T-helper 2 cell treated with Interferon-gamma antibody and Interleukin-4, amounts not matched to agents 5 μg/mL and 100 μg/mL, for 36 hours (primary cell): ENCODE measurements at regions not wholly inside any gene's neighbourhood (a gene's known extent, or its start where the extent isn't known, plus 50 kb on each side); places are given as distances from the start of the nearest gene placed in this dataset.
"Not testable (repeated sequence)": the region's sequence is repeated elsewhere in the genome, so short reads cannot be mapped to it uniquely, and the experiment has no call there.

Experiments used
- DNase-seq: peaks from one replicate; pipeline ENCODE4 v3.0.0; 2021; ENCODE audit warnings: low spot score
- H3K27ac Mint-ChIP-seq: one replicate; pipeline ENCODE4 v1.8.0; 2021; ENCODE audit warnings: mild to moderate bottlenecking, mixed read lengths
- H3K27me3 Mint-ChIP-seq: one replicate; pipeline ENCODE4 v1.8.0; 2021; ENCODE audit warnings: low read depth, mixed read lengths
- H3K36me3 Mint-ChIP-seq: one replicate; pipeline ENCODE4 v1.8.0; 2021; ENCODE audit warnings: low read depth, mixed read lengths
- H3K4me1 Mint-ChIP-seq: one replicate; pipeline ENCODE4 v1.8.0; 2021; ENCODE audit warnings: low read depth, mixed read lengths
- H3K4me3 Mint-ChIP-seq: one replicate; pipeline ENCODE4 v1.8.0; 2022; ENCODE audit warnings: mild to moderate bottlenecking, moderate library complexity, mixed read lengths
- H3K9me3 Mint-ChIP-seq: one replicate; pipeline ENCODE4 v1.8.0; 2021; ENCODE audit warnings: mixed read lengths

DNA sequence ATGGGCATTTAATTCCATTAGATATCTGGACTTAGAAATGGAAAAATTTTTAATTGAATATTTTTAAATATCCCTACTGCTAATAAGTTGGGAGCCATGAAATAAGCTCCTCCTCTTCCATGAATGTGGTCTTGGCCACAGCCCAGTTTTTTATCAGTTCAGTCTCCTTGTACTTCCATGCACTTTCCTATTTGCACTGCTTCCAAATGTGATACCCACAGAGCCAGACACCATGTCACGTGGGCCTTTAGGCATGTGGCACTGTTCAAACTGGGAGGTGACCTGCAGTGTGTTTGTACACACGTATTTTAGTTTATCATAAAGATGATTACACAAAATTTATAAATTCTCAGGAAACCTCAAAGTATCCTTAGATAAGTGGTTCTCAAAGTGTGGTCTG lies 80.1 kb upstream of the DGKG start:
- Mint-ChIP-seq H3K9me3 (no peaks in the 10 kb centered on the region), H3K27ac (no peak overlapping the region), H3K36me3 (no peaks in the 10 kb centered on the region), H3K4me3 (no peak overlapping the region), H3K4me1 (no peaks in the 10 kb centered on the region), H3K27me3 (peaks cover 2% of the 10 kb centered on the region)
- DNase-seq = no peak

DNA sequence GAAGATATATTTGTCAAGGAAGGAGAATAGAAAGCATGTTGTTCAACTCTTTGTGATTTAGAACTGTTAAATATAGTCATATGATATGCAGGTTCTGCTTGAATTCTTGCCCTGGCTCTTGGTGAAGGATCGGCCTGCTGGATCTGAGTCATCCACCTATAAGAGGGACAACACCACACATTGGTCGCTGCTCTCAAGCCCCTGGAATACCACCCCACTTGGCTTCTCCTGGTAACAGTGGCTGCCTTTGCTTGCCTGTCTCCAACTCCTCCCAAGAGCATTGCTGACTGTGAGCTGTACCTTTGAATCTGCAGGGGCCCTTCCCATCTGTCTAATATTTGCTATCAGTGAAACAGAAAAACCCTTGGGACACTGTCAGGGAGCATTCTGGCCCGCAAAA lies 78.9 kb upstream of the DGKG start:
- H3K36me3 Mint-ChIP-seq = no peaks in the 10 kb centered on the region
- no peak for DNase-seq
- peaks cover 2% of the 10 kb centered on the region for H3K27me3 Mint-ChIP-seq
- no peak overlapping the region for H3K27ac Mint-ChIP-seq
- no peaks in the 10 kb centered on the region for H3K4me1 Mint-ChIP-seq
- no peak overlapping the region for H3K4me3 Mint-ChIP-seq
- no peaks in the 10 kb centered on the region for H3K9me3 Mint-ChIP-seq

DNA sequence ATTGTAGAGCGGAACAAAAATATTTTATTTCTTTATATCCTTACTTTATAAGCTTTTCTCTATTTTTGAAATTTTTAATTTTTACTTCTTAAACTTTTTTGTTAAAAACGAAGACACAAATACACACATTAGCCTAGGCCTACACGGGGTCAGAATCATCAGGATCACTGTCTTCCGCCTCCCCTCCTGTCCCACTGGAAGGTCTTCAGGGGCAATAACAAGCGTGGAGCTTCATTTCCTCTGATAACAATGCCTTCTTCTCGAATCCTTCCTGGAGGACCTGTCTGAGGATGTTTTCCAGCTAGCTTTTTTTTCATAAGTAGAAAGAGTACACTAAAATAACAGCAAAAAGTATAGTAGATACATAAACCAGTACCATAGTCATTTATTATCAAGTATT lies 77.7 kb upstream of the DGKG start:
- no peaks in the 10 kb centered on the region for H3K9me3 Mint-ChIP-seq
- no peak overlapping the region for H3K27ac Mint-ChIP-seq
- H3K36me3 Mint-ChIP-seq = no peaks in the 10 kb centered on the region
- no peak for DNase-seq
- peaks cover 2% of the 10 kb centered on the region for H3K27me3 Mint-ChIP-seq
- H3K4me3 Mint-ChIP-seq = no peak overlapping the region
- H3K4me1 Mint-ChIP-seq = no peaks in the 10 kb centered on the region

DNA sequence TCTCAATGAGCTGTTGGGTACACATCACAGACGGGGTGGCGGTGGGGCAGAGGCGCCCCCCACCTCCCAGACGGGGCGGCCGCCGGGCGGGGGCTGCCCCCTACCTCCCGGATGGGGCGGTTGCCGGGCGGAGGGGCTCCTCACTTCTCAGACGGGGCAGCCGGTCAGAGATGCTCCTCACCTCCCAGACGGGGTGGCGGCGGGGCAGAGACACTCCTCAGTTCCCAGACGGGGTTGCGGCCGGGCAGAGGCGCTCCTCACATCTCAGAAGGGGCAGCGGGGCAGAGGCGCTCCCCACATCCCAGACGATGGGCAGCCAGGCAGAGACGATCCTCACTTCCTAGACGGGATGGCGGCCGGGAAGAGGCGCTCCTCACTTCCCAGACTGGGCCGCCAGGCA lies 73.3 kb upstream of the DGKG start:
- not testable (repeated sequence) for H3K4me1 Mint-ChIP-seq, H3K27ac Mint-ChIP-seq, H3K9me3 Mint-ChIP-seq, DNase-seq, H3K4me3 Mint-ChIP-seq, H3K27me3 Mint-ChIP-seq, H3K36me3 Mint-ChIP-seq

DNA sequence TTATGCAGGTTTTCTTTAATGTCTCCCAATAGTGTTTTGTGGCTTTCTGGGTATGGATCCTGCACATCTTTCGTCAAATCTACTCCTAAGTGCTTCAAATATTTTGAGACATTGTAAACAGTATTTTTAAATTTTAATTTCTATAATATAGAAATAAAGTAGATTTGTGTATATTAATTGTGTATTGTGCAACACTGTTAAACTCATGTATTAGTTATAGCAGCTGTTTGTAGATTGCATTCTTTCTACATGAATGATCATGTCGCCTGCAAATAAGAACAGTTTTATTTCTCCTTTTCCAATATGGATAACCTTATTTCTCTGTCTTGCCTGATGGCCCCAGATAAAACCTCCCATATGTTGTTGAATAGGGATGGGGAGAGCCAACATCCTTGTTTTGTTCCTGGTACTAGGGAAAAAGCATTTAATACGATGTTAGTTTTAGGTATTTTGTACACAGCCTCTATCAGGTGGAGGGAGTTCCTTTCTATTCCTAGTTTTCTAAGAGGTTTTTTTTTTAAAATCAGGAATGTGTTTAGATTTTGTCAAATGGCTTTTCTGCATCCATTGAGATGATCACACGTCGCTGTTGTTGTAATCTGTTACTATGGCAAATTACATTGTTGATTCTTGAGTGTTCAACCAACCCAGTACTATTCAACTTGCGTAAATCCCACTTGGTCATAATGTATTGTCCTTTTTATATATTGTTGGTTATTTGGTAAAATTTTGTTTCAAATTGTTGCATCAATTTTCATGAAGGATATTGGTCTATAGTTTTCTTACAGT lies 71.1 kb upstream of the DGKG start:
- no peak overlapping the region for H3K4me3 Mint-ChIP-seq
- H3K9me3 Mint-ChIP-seq = no peaks in the 10 kb centered on the region
- no peaks in the 10 kb centered on the region for H3K27me3 Mint-ChIP-seq

DNA sequence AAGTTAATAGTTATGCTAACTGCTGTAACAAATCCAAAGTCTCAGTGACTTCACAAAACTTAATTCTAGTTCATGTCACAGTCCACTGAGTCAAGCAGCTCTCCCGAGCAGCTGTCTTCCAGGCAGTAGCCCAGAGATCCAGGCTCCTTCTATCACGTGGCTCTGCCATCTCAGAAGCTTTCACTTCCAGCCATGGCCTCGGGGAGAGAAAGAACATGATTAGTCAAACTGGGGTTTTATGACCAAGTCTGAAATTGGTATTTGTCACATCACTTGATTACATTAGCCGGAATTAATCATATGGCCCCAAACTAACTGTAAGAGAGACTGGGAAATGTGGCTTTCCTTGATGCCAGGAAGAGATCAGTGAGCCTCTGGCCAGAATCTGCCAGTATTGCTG lies 70.2 kb upstream of the DGKG start:
- Mint-ChIP-seq H3K4me3 (no peak overlapping the region), H3K36me3 (no peaks in the 10 kb centered on the region), H3K27ac (no peak overlapping the region), H3K9me3 (no peaks in the 10 kb centered on the region), H3K4me1 (no peaks in the 10 kb centered on the region), H3K27me3 (no peaks in the 10 kb centered on the region)
- no peak for DNase-seq

More for the DNA sequence above, 71.1 kb upstream of the DGKG start:
- H3K4me1 Mint-ChIP-seq = no peaks in the 10 kb centered on the region
- DNase-seq = no peak
- H3K27ac Mint-ChIP-seq = no peak overlapping the region
- no peaks in the 10 kb centered on the region for H3K36me3 Mint-ChIP-seq

DNA sequence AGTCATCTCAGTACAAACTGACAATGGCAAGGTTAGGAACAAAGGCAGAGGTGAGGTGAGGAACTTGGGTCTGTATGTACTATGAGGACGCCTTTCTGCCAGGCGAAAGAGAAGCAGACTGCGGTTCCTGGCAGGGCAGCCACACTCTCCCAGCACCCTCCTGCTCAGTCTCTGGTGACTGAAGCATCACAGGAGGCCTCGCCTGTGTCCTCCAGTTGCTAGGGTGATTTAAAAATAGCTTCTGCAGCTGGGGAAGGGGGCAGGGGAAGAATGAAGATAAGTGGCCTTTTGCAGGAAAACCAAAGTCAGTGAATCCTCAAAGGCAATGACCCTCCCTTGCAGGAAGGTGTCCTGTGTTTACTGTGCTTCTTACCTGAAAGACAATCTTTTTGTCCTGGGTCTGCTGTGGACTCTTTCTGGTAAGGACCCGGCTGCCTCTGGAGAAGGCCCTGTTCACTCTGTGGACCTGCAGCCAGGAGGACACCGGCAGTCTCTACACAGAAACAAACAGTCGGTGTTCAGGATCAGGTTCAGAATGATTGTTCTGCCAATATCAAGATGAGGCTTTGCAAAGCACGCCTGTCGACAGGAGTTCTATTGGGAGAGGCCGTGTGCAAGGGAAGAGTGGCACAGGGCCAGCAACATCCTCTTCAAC lies 65.7 kb upstream of the DGKG start:
- Mint-ChIP-seq H3K4me3 (no peak overlapping the region), H3K4me1 (no peaks in the 10 kb centered on the region), H3K27me3 (peaks cover 3% of the 10 kb centered on the region), H3K36me3 (no peaks in the 10 kb centered on the region), H3K27ac (no peak overlapping the region), H3K9me3 (no peaks in the 10 kb centered on the region)
- DNase-seq = no peak

DNA sequence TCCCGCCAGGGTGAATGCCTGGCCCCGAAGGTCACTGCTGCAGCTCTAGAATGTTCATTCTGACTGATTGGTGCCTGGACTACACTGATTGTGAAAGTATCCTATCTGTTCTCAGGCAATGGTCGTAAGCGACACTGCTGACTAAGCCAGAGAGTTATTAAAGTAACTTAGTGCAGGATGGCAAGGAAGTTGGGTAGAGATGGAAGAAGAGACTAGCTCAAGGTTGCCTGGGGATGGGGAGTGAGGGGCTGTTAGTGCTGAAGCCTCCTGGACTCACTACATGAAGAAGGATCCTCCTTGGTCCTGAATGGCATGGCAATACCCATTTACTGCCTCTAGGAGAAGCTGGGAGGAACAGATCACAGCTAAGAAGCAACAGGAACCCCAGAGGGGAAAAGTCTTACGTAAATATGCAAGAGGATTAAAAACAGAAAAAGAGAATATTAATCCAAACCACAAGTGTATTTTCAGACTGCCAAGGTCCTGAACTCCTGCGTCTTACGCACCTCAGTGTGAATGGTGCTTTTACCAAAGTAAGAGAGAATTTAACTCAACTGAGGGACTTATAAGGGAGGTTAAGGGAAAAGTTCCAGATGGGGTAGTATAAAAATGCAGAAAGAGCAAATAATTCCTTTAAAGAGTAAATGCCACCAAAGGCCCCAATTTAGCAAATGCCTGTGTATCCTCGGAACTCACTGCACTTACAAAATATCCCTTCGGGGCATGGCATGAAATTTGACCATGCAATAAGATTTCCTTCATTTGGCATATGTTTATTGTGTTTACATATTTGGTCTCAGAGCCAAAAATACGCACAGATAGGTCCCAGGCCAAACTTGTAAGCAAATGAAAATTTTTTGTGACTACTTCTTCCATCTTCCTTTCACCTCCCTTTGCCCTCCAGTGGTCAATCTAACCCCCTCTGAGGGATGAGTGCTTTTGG lies 64.0 kb upstream of the DGKG start:
- H3K4me1 Mint-ChIP-seq = no peaks in the 10 kb centered on the region
- no peak for DNase-seq
- H3K36me3 Mint-ChIP-seq = no peaks in the 10 kb centered on the region
- no peak overlapping the region for H3K4me3 Mint-ChIP-seq
- H3K27ac Mint-ChIP-seq = no peak overlapping the region
- H3K9me3 Mint-ChIP-seq = no peaks in the 10 kb centered on the region
- peaks cover 6% of the 10 kb centered on the region for H3K27me3 Mint-ChIP-seq

DNA sequence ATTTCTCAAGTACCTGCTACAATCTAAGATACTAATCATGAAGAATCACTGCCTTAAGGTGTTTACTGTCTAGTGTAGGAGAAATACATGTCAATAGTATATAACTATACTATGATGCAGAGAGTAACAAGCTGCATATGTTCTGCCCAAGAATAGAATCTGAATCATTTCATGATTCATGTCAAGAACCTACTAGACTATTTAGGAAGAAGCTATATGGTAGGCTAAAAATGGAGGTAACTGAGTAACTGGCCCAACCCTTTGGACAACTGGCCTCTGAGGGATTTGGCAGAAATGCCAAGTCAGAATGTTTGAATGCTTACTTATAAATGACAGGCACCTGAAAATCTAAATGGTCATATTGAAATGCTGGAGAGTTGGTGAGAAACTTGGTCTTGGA lies 59.9 kb upstream of the DGKG start:
- no peaks in the 10 kb centered on the region for H3K36me3 Mint-ChIP-seq
- H3K4me3 Mint-ChIP-seq = no peak overlapping the region
- no peak for DNase-seq
- no peaks in the 10 kb centered on the region for H3K9me3 Mint-ChIP-seq
- no peaks in the 10 kb centered on the region for H3K4me1 Mint-ChIP-seq
- H3K27me3 Mint-ChIP-seq = peaks cover 8% of the 10 kb centered on the region
- no peak overlapping the region for H3K27ac Mint-ChIP-seq

DNA sequence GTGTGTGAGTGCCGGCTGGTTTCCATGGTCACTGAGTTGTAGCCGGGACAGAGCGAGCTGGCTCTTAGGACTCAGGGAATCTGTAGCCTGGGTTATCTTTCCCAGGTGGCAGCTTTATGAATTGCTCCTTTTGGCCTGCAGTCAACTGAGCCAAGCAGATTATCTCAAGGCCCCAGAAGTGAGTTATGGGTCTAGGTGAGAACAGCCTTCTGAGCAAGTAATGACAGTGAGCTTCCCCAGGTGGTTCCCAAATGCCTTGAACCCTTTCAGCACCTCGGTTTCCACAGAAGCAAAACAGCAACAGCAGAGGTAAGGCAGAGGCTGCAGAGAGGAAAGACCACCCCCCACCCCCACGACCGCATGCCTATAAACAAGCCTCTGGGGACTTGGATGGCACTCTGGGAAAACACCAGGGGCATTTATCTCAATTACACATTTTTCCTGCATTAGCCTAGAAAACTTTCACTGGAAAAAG lies 56.7 kb upstream of the DGKG start:
- H3K27me3 Mint-ChIP-seq = peaks cover 20% of the 10 kb centered on the region
- H3K27ac Mint-ChIP-seq = no peak overlapping the region
- H3K4me3 Mint-ChIP-seq = no peak overlapping the region
- no peaks in the 10 kb centered on the region for H3K9me3 Mint-ChIP-seq
- H3K36me3 Mint-ChIP-seq = no peaks in the 10 kb centered on the region
- no peak for DNase-seq
- peaks cover 5% of the 10 kb centered on the region for H3K4me1 Mint-ChIP-seq

DNA sequence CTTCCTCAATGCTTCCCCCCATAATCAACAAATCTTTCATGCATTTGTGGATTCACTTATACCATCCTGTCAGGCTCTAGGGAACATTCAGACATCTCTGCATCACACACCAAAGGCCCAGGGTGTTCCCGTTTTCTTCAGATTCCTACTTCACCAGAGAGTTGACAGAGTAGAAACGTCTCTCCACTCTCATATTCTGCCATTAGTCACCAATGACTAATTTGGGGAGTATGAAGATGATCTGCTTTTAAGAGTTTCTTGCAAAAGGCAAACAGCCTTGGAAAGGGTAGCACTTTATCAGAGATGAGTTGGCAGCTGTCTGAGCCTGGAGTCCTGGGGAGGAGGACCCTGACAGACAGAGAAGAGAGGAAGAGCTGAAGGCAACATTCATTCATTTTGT lies 55.8 kb upstream of the DGKG start:
- no peak overlapping the region for H3K27ac Mint-ChIP-seq
- H3K27me3 Mint-ChIP-seq = peaks cover 18% of the 10 kb centered on the region
- DNase-seq = no peak
- H3K4me3 Mint-ChIP-seq = no peak overlapping the region
- peaks cover 7% of the 10 kb centered on the region for H3K4me1 Mint-ChIP-seq
- no peaks in the 10 kb centered on the region for H3K9me3 Mint-ChIP-seq
- H3K36me3 Mint-ChIP-seq = no peaks in the 10 kb centered on the region

DNA sequence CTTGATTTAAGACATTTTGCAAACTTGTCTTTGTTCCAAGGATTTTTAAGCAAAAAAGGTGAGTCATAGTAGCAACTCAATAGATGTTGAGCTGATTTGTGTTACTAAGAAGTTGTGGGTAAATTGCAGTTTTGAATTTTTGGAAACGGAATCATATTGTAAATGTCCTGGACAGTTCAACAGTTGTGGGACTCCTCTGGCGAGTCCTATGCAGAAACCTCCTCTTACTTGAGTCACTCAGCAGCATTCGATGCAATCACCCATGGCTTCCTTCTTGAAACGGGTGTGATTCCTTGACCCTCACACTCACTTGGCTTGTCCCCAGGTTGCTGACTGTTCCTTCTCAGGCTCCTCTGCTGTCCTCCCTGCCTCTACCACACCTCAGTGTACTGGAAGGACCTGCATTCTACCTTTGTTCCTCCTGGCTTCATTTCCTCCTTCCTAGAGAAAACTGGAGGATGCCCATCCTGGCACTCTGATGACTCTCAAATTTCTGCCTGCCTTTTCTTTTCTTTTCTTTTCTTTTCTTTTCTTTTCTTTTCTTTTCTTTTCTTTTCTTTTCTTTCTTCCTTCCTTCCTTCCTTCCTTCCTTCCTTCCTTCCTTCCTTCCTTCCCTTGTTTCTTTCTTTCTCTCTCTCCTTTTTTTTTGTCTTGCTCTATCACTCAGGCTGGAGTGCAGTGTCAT lies 52.8 kb upstream of the DGKG start:
- H3K4me3 Mint-ChIP-seq = peak overlapping the region; percentile 55

DNA sequence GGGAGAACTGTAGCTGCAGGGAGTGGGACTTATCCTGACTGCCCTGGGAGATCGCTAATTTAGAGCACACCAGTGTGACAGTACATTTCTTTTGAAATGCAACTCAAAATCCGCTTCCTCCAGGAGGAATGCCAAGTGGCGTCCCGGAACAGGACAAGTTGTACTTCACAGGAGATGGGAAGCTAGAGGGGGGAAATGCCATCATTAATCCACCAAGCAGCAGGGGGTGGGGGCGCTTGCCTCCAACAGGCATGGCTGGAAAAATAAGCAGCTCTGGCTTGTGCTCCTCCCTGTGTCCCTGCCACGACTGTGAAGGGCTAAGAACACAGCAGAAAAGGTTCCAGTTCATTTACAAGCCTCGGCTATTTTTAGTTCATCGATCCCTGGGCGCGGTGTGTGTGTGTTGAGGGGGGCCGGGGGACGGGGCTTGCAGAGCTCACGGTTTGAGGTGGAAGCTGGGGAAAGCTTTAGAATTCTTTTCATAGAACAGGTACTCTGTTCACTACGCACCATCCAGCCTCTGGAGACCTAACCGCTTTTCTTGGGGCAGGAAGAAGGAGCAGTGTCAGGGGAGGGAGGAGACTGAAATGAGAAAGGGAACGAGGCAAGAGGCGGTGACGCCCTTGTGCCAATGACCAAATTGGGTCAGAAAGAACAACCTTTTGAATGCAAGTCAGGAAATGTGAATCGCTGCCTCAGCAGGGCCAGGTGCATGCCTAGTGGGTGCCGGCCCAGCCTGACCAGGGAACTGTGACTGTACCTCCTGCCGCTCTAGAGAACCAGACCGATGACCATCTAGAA lies 51.8 kb upstream of the DGKG start:
- H3K27ac Mint-ChIP-seq = peak overlapping the region; percentile 28
- H3K36me3 Mint-ChIP-seq = no peaks in the 10 kb centered on the region
- H3K9me3 Mint-ChIP-seq = no peaks in the 10 kb centered on the region
- H3K27me3 Mint-ChIP-seq = peaks cover 13% of the 10 kb centered on the region
- peak overlapping the region; percentile 55 for H3K4me3 Mint-ChIP-seq
- no peak for DNase-seq
- peaks cover 7% of the 10 kb centered on the region for H3K4me1 Mint-ChIP-seq

More for the DNA sequence above, 52.8 kb upstream of the DGKG start:
- no peak for DNase-seq
- peaks cover 13% of the 10 kb centered on the region for H3K27me3 Mint-ChIP-seq
- H3K4me1 Mint-ChIP-seq = peaks cover 7% of the 10 kb centered on the region
- no peaks in the 10 kb centered on the region for H3K9me3 Mint-ChIP-seq
- no peak overlapping the region for H3K27ac Mint-ChIP-seq
- H3K36me3 Mint-ChIP-seq = no peaks in the 10 kb centered on the region
